GM12873 (cell line): ENCODE measurements at regions not wholly inside any gene's neighbourhood (a gene's known extent, or its start where the extent isn't known, plus 50 kb on each side); places are given as distances from the start of the nearest gene placed in this dataset.

Source experiments
- CTCF ChIP-seq: IDR thresholded peaks from 2 replicates; pipeline ENCODE4 v1.5.1; 2012; ENCODE audit warnings: low read depth, mild to moderate bottlenecking, moderate library complexity, low read length, control low read depth; ENCODE audit not compliant: insufficient read depth; ENCODE audit errors: missing control alignments

GRCh38 chr17:13228225-13228624 is 210.4 kb upstream of the ELAC2 start:
- TF ChIP-seq CTCF = no peak

- TF ChIP-seq CTCF = no peak
Measured at GRCh38 chr17:13222975-13223374, 205.1 kb upstream of the ELAC2 start.

- TF ChIP-seq CTCF = no peak
Measured at GRCh38 chr17:13212860-13213259, 195.0 kb upstream of the ELAC2 start.

GRCh38 chr17:13209081-13209480 is 191.3 kb upstream of the ELAC2 start:
- TF ChIP-seq CTCF = no peak

- TF ChIP-seq CTCF = no peak
Measured at GRCh38 chr17:13204607-13205237, 186.9 kb upstream of the ELAC2 start.

GRCh38 chr17:13202835-13203234 is 185.0 kb upstream of the ELAC2 start:
- no peak for TF ChIP-seq CTCF

GRCh38 chr17:13200671-13201070 is 182.8 kb upstream of the ELAC2 start:
- TF ChIP-seq CTCF = no peak
